Cerebellar nuclear complex (tissue), 1 donor: ENCODE measurements at regions not wholly inside any gene's neighbourhood (a gene's known extent, or its start where the extent isn't known, plus 50 kb on each side); places are given as distances from the start of the nearest gene placed in this dataset.

Experiments used
- DNase-seq, 2 experiments: peaks; one replicate each; lab custom pipeline; 2025; lab: John Stamatoyannopoulos, UW

GRCh38 chr7:13144673-13145072 is 457.2 kb downstream of the ARL4A start:
- DNase-seq = no peak

- DNase-seq = no peak
Measured at GRCh38 chr7:13148548-13148947, 461.1 kb downstream of the ARL4A start.

- DNase-seq = no peak
Measured at GRCh38 chr7:13151978-13152377, 464.5 kb downstream of the ARL4A start.

GRCh38 chr7:13152755-13153154 is 465.3 kb downstream of the ARL4A start:
- no peak for DNase-seq

- no peak for DNase-seq
Measured at GRCh38 chr7:13153266-13153665, 465.8 kb downstream of the ARL4A start.

GRCh38 chr7:13153742-13154141 is 466.3 kb downstream of the ARL4A start:
- DNase-seq = no peak

GRCh38 chr7:13155188-13155587 is 467.8 kb downstream of the ARL4A start:
- no peak for DNase-seq

GRCh38 chr7:13159003-13159402 is 471.6 kb downstream of the ARL4A start:
- no peak for DNase-seq

GRCh38 chr7:13159467-13160184 is 472.2 kb downstream of the ARL4A start:
- DNase-seq = no peak

- DNase-seq = no peak
Measured at GRCh38 chr7:13161125-13161524, 473.7 kb downstream of the ARL4A start.

GRCh38 chr7:13165854-13166253 is 478.4 kb downstream of the ARL4A start:
- DNase-seq = no peak

- DNase-seq = no peak
Measured at GRCh38 chr7:13166801-13167200, 479.4 kb downstream of the ARL4A start.

GRCh38 chr7:13169356-13169755 is 481.9 kb downstream of the ARL4A start:
- no peak for DNase-seq

GRCh38 chr7:13174991-13175390 is 487.6 kb downstream of the ARL4A start:
- no peak for DNase-seq

GRCh38 chr7:13179011-13179582 is 491.7 kb downstream of the ARL4A start:
- DNase-seq = no peak

GRCh38 chr7:13179775-13180523 is 492.5 kb downstream of the ARL4A start:
- DNase-seq = no peak

- no peak for DNase-seq
Measured at GRCh38 chr7:13181216-13181615, 493.8 kb downstream of the ARL4A start.

GRCh38 chr7:13185139-13185538 is 497.7 kb downstream of the ARL4A start:
- no peak for DNase-seq

GRCh38 chr7:13188236-13188805 is 500.9 kb downstream of the ARL4A start:
- DNase-seq = no peak

GRCh38 chr7:13188922-13189321 is 501.5 kb downstream of the ARL4A start:
- DNase-seq = no peak

GRCh38 chr7:13189668-13190067 is 502.2 kb downstream of the ARL4A start:
- DNase-seq = no peak

- no peak for DNase-seq
Measured at GRCh38 chr7:13197501-13197900, 510.1 kb downstream of the ARL4A start.

- DNase-seq = no peak
Measured at GRCh38 chr7:13198036-13198435, 510.6 kb downstream of the ARL4A start.
